GM19328 (cell line): ENCODE measurements at regions not wholly inside any gene's neighbourhood (a gene's known extent, or its start where the extent isn't known, plus 50 kb on each side); places are given as distances from the start of the nearest gene placed in this dataset.
"Not testable (repeated sequence)": the region's sequence is repeated elsewhere in the genome, so short reads cannot be mapped to it uniquely, and the experiment has no call there.

Experiments
- ATAC-seq: cut with Tn5 transposase; IDR thresholded peaks from one replicate; pipeline ENCODE4 v1.9.1; 2021; ENCODE audit warnings: mild to moderate bottlenecking, moderate library complexity; ENCODE audit not compliant: unreplicated experiment

DNA sequence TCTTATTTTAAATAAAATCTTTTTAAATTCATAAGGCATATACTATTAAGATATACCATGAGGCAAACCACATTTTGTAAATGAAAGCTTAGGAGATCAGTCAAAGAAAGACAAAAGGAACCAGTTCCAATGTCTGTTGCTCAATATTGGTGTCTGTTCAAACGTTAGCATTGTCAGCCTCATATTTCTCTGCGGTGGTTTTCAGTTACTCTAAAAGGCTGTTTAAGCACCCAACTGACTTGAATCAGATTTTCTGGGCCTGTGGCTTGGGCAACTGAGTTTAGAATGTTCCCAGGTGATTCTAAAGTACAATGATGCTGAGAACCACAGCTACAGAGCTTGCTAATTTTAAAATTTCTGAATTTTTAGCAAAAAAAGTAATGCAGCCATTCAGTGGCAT lies 166.3 kb upstream of the KIF2A start:
- no peak for ATAC-seq

DNA sequence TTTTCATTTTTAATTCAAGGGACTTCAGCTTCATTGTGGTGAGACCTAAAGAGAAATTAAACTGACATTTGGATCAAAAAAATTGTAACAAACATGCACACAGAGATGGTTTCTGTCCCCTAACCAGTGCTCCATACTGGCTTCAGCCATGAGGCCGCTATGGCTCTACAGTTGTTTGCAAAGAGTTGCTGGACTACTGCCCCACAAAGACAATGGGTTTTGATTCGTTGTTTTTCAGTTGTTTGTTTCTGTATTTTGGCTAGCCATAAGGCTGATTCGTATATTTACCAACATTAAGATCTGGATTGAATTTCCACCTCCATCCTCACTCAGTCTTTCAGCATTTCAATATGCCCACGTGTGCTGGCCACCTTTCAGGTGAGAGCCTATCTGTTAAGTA lies 163.7 kb upstream of the KIF2A start:
- no peak for ATAC-seq

DNA sequence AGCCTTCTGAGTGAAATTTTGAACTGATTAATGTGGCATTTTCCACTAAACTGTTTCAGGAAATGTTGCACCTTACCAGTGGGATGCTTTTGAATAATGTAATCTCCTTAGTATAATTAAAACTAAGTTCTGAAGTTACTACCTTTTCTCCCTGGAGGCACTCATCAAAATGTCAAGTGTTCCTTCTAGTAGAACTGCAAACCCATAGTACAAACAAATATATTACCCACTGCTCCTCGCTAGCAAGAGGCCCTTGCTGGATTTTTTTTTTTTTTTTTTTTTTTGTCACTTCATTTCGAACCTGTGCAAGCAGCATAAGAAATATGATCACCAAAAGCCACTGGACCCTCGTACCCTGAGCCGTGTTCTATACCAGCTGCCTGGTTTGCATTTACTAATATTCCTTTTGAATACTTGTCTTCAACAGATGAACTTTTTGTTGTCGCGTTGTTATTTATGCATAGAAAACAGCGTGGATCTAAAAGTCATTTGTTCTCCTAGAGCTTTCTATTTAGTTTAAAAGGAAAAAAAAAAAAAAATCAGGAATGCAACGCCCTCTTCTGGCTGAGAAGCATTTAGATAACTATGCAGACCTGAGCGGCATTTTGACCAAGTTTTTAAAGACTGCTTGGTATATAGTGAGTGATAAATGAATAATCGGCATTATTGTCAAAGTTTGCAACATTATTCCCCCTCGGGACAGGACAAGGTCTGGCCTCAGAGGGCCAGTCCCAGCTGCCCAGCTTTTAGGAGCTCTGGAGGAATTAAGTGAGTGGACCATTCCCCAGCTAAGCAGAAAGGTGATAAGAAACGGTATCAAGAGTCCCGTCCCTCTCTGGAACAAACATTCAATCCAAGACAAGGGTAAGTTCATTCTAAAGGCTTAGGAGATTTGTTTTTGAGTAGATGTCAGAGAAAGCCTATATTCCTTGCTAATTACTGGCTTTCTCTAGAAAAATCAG lies 162.5 kb upstream of the KIF2A start:
- no peak for ATAC-seq

DNA sequence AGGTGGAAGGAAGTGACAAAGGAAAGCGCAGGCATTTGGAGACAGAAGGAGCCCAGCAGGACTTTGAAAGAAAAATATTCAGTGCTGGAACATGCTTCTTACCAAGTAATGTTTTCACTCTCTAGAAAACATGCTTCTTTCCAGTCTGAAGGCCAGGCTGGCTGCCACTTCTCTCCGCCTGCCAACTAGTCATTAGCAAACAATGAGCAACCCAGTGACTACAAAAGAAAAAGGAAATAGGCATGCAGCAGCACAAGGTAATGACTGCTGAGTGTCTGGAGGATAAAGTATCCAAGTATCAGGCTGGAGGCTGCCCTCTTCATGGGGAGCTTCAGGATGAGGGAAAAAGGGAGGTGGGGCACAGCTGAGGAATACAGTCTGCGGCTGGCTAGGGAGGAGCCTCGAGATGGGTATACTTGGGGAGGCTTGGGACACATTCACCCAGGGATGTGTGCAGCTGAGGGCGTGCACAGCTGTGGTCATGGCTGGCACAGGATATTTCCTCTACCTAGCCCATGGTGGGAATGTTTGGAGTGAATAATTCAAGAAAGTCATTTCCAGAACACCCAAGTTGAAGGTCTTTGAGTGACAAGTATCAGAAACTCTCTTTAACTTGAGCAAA lies 161.5 kb upstream of the KIF2A start:
- ATAC-seq: no peak

DNA sequence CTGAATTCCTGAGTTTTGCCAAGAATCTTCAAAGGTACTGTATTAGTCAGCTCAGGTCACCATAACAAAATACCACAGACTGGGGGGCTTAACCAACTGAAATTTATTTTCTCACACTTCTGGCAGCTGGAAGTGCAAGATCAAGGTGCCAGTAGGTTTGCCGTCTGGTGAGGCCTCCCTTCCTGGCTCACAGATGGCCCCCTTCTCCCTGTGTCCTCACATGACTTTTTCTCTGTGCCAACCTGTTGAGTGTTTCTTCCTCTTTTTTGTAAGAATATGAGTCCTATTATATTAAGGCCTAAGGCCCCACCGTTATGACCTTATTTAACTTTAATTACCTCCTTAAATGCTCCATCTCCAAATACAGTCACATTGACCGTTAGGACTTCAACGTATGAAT lies 156.1 kb upstream of the KIF2A start:
- ATAC-seq: no peak

DNA sequence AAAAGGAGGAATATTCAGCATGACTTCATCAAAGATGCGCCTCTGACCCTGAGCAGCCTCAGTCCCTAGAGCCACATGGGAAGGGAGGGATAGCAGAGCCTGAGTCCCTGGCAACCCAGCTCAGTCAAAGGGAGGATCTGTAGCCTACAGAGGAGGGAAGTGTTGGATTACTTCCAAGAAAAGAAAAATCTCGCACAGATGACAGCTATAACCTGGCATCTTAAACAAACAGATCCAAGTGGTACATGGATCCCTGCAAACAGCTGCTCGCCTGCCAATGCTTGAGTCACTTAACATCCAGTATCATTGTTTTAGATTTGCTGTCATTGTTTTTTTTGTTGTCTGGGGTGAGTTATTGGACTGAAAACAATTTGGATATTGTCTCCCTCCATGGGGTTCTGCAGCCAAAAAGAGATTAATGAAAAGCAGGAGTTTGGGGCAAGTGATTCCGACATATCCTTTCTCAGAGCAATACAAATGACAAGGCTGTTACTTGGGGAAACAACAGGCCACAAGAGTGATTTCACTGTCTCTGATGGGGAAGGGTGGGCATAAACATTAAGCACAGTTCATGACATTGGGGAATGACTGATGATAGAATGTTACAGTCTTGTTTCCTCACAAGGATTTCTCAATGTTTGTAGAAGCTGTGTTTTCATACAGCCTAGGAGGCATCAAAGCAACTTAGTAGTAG lies 153.5 kb upstream of the KIF2A start:
- ATAC-seq: no peak

DNA sequence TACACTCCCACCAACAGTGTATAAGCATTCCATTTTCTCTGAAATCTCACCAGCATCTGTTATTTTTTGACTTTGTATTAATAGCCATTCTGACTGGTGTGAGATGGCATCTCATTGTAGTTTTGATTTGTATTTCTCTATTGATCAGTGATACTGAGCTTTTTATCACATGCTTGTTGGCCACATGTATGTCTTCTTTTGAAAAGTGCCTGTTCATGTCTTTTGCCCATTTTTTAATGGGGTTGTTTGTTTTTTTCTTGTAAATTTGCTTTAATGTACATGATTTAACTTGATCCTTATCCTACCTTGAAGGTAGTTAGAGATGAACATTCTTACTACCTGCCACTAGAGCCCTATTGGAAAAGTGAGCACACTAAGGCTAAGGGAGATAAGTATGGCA lies 151.2 kb upstream of the KIF2A start:
- no peak for ATAC-seq

DNA sequence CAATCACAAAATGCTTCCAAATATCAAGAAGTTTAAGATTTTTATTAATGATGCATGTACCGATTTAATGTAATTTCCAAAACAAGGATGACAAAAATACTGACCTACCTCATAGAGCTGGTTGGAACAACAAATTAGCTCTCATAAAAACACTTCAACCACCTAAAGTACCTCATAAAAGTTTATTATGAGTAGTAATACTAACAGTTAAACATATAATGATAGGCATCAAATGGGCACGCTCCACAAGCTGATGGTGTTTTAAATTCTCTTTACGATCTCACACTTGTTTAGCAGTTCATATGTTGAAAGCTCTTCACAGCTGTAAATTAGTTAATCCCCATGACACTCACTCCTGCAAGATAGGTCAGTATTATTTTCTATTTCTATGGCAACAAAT lies 150.0 kb upstream of the KIF2A start:
- ATAC-seq: no peak

DNA sequence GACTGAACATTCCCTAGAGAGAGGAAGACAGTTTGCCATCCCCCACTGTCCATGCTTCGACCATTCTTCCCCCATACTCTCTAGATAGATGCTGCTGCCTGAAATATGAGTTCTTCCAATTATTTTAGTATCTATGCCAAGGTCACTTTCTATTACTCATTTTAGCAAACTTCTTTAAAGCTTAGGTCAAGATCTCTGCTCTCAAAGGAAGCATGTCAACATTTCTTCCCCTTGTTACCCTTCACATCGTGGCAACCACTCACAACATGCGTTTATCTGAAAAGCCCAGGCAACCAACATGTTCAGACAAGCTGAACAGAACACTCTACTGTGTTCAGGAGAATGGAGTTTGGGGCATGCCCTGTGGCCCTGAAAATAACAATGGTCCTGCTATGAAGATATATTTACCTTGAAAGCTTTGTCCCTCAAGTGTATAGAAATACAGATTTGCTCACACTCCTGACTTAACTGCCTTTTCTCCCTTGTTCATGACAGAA lies 138.4 kb upstream of the KIF2A start:
- no peak for ATAC-seq

DNA sequence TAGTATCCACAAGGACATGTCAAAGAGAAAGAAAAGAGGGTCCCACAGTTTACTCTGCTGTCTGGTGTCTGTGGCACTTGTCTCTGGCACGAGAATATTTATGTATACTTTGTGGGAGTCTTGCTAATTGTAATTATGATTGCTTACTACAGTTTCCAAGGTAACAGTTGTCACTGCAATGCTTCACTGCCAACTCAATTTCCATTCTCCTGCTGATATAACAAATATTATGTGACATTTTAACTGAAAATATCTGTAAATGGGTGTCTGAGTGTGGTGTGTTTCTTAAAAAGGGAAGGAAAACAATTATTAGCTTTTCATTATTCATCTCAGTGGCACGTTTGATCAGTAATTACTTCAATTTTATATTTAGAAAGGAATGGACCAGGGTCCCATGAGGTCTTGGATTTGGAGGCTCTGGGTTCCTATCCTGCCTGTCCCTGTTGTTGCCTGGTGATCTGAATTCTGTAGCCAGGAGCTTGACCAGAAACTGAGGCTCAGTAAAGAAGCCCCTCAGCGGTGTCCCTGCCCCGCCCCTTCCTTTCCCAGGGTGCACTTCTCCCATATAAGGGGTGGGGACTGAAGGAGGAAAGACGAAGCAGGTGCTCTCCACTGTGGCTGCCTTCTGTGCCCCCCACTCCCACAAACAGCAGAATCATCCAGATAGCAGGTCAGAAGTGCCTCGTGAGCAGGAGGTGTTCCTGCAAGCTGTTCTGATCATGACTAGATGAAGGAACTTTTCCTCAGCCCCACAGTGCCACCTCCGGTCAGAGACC lies 137.3 kb upstream of the KIF2A start:
- no peak for ATAC-seq

DNA sequence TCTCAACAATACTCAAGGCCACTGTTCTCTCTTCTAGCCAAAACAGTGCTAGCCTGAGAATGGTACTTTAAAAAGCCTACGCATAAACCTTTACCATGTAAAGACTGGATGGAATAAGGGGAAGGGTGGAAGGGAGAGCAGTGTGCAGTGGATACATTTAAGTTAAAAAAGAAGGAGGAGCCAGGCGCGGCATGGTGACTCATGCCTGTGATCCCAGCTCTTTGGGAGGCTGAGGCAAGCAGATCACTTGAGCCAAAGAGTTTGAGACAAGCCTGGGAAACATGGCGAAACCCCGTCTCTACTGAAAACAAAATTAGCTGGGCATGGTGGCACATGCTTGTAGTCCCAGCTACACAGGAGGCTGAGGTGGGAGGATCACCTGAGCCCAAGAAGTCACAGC lies 127.7 kb upstream of the KIF2A start:
- ATAC-seq: no peak

DNA sequence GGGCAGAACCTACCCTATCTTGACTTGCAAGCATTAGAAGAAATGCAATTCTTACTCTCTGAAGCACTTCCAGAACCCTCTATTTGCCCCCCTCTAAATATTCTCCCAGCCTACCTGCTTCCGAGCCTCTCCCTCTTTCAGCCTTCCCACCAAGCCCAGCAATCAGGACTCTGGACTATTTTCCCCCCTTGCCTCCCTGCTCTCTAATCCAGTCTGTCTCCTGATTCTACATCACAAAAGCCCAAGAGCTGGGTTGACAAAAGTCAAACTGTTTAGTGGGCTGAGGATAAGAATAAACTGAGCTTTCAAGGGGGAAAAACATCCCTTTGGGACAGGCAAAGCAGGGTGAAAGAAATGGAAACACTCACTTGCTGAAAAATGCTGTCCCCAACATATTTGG lies 123.2 kb upstream of the KIF2A start:
- no peak for ATAC-seq

DNA sequence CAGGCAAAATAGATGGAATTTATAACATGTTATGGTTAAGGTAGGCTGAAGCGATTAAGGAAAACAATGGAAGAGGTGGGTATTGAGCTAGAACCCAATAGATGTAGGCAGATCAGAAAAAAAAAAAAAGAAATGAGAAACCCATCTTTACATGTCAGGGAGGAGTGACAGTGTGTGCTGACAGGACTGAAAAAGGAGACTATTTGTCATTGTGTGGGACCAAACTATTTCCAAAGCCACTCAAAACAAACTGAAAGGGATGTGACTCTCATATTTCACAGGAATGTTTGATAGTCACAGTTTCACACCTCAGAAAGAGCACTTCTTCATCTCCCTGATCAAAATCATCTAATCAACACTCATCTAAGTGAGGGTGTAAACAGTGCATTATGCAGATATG lies 122.3 kb upstream of the KIF2A start:
- ATAC-seq: no peak

DNA sequence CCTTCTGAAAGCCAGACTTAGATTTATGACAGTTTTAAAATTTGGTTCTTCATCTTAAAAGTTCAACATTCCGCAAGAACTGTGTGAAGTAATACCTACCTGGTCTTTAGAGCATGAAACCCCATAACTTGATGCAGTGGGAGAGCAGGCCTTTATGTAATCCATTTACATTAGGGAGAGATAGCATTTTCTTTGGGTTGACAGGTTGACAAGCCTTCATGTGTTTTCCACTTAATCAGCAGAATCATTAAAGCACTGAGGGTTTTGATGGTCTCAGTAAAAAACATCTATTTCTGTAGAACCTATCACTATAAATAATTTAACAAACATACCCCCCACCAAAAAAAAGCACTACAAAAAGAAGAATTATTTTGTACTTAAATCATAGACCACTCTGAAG lies 121.6 kb upstream of the KIF2A start:
- ATAC-seq: no peak

DNA sequence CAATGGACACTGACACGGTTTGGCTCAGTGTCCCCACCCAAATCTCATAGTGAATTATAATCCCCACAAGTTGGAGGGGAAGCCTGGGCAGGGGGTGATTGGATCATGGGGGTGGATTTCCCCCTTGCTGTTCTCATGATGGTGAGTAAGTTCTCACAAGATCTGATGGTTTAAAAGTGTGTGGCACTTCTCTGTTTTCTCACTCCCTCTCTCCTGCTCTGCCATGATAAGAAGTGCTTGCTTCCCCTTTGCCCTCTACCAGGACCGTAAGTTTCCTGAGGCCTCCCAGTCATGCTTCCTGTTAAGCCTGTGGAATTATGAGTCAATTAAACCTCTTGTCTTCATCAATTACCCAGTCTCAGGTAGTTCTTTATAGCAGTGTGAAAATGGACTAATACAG lies 115.8 kb upstream of the KIF2A start:
- ATAC-seq: no peak

DNA sequence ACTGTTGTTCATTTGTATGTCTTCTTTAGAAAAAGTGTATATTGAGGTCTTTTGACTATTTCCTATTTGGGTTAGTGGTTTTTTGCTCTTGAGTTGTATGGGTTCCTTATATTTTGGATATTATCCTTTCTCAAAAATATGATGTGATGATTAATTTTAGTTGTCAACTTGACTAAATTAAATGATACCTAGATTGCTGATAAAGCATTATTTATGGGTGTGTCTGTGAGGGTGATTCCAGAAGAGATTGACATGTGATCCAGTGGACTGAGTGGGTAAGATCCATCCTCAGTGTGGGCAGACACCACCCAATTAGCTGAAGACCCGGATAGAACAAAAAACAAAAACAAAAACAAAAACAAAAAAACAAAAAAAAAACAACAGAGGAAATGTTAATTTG lies 115.1 kb upstream of the KIF2A start:
- ATAC-seq: no peak

DNA sequence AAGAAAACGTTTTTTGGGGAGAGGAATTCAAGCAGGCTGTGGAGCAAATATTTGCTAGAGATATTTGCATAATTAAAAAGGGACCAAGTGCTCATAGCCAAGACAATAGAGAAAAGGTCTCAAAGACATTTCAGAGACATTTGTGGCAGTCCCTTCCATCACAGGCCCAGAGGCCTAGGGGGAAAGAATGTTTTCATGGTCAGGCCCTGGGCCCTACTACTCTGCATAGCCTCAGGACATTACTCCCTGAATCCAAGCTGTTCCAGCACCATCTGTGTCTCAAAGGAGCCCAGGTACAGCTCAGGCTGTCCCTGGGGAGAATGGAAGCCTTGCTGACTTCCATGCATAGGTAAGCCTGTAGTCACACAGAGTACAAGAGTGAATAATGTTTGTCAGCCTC lies 113.0 kb upstream of the KIF2A start:
- ATAC-seq: no peak

DNA sequence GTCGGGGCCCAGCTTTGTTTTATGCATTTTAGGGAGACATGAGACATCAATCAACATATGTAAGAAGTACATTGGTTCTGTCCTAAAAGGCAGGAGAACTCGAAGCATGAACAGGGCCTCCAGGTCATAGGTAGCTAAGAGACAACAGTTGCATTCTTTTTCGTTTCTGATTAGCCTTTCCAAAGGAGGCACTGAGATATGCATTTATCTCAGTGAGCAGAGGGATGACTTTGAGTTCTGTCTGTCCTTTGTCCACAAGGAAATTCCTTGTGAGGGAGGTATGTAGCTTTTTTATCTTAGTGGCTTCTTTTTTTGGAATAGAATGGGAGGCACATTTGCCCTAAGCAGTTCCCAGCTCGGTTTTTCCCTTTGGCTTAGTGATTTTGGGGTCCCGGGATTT lies 109.5 kb upstream of the KIF2A start:
- not testable (repeated sequence) for ATAC-seq

DNA sequence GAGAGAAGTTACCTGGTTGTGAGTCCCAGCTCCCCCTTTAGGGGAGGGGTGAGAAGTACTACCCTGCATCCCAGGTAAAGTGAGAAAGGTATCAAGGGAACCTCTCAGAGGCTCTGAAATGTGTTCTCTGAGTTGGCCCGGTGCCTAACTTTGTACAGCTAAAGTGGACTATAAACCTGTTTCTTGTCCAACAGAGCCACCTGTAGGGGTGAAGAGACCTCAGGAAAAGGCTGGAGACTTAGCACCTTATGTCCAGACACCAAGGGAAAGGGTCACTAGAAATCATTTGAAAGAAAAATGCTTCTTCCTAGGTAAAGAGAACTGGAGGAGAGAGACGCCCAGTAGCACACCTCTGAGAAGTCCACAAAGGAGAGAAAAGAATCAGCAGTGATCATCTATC lies 108.3 kb upstream of the KIF2A start:
- ATAC-seq: no peak

DNA sequence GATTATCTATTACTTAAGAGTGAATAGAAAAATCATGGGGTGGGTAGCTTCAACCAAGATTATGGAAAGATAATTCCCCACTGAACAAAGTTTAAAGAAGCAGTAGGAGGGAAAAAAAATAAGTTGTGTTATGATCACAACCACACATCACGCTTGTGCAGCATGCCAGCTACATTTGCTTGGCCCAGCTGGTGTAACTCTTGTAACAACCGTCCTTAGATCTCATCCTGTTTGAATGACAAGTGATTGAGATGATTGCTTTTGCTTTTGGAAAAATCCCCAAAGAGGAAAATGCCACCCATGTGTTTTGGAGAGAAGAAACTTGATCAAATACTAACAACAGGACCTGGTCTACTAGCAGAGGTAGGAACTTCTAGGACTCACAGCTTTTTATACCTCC lies 107.6 kb upstream of the KIF2A start:
- no peak for ATAC-seq
